CD4-positive, alpha-beta T cell (primary cell): ENCODE measurements at regions not wholly inside any gene's neighbourhood (a gene's known extent, or its start where the extent isn't known, plus 50 kb on each side); places are given as distances from the start of the nearest gene placed in this dataset.

Experiments used
- ATAC-seq: fragments of 200-7000 bp; cut with Tn5 transposase; one replicate; pipeline ENCODE4 v1.10.0; 2022; ENCODE audit warnings: mild to moderate bottlenecking; ENCODE audit not compliant: poor library complexity
- CTCF ChIA-PET: fragments of 350-600 bp; sonication (Branson Sonifier 250); formaldehyde crosslinking; loops from one replicate; lab custom pipeline; 2021; ENCODE audit warnings: antibody characterized with exemption, inconsistent platforms; lab: Charles Lee
- POLR2A ChIA-PET: fragments of 350-600 bp; sonication (Branson Sonifier 250); formaldehyde crosslinking; loops from one replicate; lab custom pipeline; 2021; ENCODE audit warnings: antibody characterized with exemption, inconsistent platforms; lab: Charles Lee
- DNase-seq, 14 experiments: peaks; one replicate each; pipeline ENCODE4 v3.0.0-alpha.2; 2013 to 2020; ENCODE audit warnings: mixed read lengths in 2 of 14
- H3K27ac ChIP-seq, 2 donors: one replicate each; pipeline versions ENCODE4 v1.5.1 to v1.7.0; 2013; ENCODE audit warnings: low read length in 2 of 2, low read depth in 1 of 2, mild to moderate bottlenecking in 1 of 2
- H3K27me3 ChIP-seq, 2 experiments: 1 replicate in 1 of 2; 2 replicates in 1 of 2; pipeline versions ENCODE4 v1.6.1 to v1.7.0; 2013; ENCODE audit warnings: low read length in 2 of 2, control low read depth in 1 of 2, mild to moderate bottlenecking in 1 of 2, moderate library complexity in 1 of 2; ENCODE audit not compliant: insufficient read depth in 2 of 2, control insufficient read depth in 1 of 2
- H3K36me3 ChIP-seq: one replicate; pipeline ENCODE4 v1.6.1; 2013; ENCODE audit warnings: low read length, control low read depth; ENCODE audit not compliant: insufficient read depth
- H3K4me1 ChIP-seq: one replicate; pipeline ENCODE4 v1.6.1; 2013; ENCODE audit warnings: low read length, control low read depth; ENCODE audit not compliant: insufficient read depth
- H3K4me3 ChIP-seq: one replicate; pipeline ENCODE4 v1.5.1; 2013; ENCODE audit warnings: mild to moderate bottlenecking, low read length, moderate library complexity
- H3K9me3 ChIP-seq, 2 experiments: 1 replicate in 1 of 2; 2 replicates in 1 of 2; pipeline versions ENCODE4 v1.6.1 to v1.7.0; 2013; ENCODE audit warnings: low read length in 2 of 2, mild to moderate bottlenecking in 2 of 2, control low read depth in 1 of 2, moderate library complexity in 1 of 2; ENCODE audit not compliant: control insufficient read depth in 1 of 2, insufficient read depth in 1 of 2
- H3K27ac Mint-ChIP-seq: one replicate; pipeline ENCODE4 v1.8.0; 2020; ENCODE audit warnings: mixed read lengths
- H3K27me3 Mint-ChIP-seq: one replicate; pipeline ENCODE4 v1.8.0; 2021; ENCODE audit warnings: mixed read lengths
- H3K36me3 Mint-ChIP-seq: one replicate; pipeline ENCODE4 v1.8.0; 2021; ENCODE audit warnings: low read depth, mixed read lengths
- H3K4me1 Mint-ChIP-seq: one replicate; pipeline ENCODE4 v1.8.0; 2021; ENCODE audit warnings: low read depth, mixed read lengths
- H3K4me3 Mint-ChIP-seq: one replicate; pipeline ENCODE4 v1.8.0; 2020; ENCODE audit warnings: mild to moderate bottlenecking, mixed read lengths
- H3K9me3 Mint-ChIP-seq: one replicate; pipeline ENCODE4 v1.8.0; 2020; ENCODE audit warnings: mixed read lengths
- CTCF ChIP-seq: fragments of 200-600 bp; IDR thresholded peaks from one replicate; pipeline ENCODE4 v1.8.0; 2022; ENCODE audit warnings: antibody characterized with exemption, mild to moderate bottlenecking
- intact Hi-C, 2 experiments: fragments of 100-400 bp; cut with DNase I in 1 of 2; cut with micrococcal nuclease in 1 of 2; formaldehyde crosslinking; loops; one replicate each; pipeline versions ENCODE4 v1.15.1 to v1.9.0; 2023 to 2025; cut with DNase I, micrococcal nuclease

- H3K4me3 ChIP-seq: no peak overlapping the region
- Mint-ChIP-seq H3K4me3 (no peak overlapping the region), H3K27me3 (no peaks in the 10 kb centered on the region), H3K36me3 (no peaks in the 10 kb centered on the region), H3K4me1 (no peaks in the 10 kb centered on the region), H3K27ac (no peak overlapping the region), H3K9me3 (peaks cover 6% of the 10 kb centered on the region)
- ChIA-PET POLR2A (no interaction called here), CTCF (no interaction called here)
- H3K4me1 ChIP-seq: no peaks in the 10 kb centered on the region
- no peak for DNase-seq
- no peak for ATAC-seq
- no peak for TF ChIP-seq CTCF
- H3K36me3 ChIP-seq: no peaks in the 10 kb centered on the region
- H3K9me3 ChIP-seq: peaks cover 0 to 7% of the 10 kb centered on the region in 2 experiments
- intact Hi-C loops: no loop called here
- no peak overlapping the region for H3K27ac ChIP-seq
- H3K27me3 ChIP-seq: no peaks in the 10 kb centered on the region
Measured at GRCh38 chr3:89042236-89042835, 65.1 kb upstream of the EPHA3 start.

DNA sequence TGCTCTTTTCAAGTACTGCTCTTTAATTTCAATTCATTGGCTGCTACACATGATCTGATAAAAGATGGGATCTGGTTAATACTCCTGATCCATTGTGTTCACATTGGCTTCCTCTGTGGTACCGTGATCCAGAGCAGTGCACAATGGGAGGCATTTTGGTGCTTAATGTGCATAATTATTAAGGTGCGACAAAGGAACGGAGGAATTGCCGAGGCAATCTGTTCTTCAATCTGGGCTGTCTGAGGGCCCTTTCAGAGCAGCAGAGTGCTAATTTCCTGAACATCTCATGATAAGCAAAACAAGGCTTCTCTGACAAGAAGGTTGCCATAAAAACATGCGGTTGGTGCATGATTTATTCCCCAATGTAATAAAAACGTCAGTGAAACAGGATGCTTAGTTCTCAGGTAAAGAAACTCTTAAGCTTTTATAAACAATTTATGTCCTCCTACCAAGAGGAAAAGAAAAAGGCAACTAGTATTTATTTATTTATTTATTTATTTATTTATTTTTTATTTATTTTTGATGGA is 64.0 kb upstream of the EPHA3 start:
- intact Hi-C loops: no loop called here
- DNase-seq: no peak
- POLR2A ChIA-PET: no interaction called here
- CTCF ChIA-PET: no interaction called here
- H3K36me3 ChIP-seq: no peaks in the 10 kb centered on the region
- no peaks in the 10 kb centered on the region for H3K27me3 Mint-ChIP-seq
- H3K27me3 ChIP-seq: no peaks in the 10 kb centered on the region
- no peaks in the 10 kb centered on the region for H3K4me1 Mint-ChIP-seq
- no peak for ATAC-seq
- H3K4me3 ChIP-seq: no peak overlapping the region
- H3K27ac ChIP-seq: no peak overlapping the region
- no peaks in the 10 kb centered on the region for H3K36me3 Mint-ChIP-seq
- no peak for TF ChIP-seq CTCF
- H3K9me3 Mint-ChIP-seq: peaks cover 3% of the 10 kb centered on the region
- H3K27ac Mint-ChIP-seq: no peak overlapping the region
- no peak overlapping the region for H3K4me3 Mint-ChIP-seq
- peaks cover 0 to 5% of the 10 kb centered on the region in 2 experiments for H3K9me3 ChIP-seq
- H3K4me1 ChIP-seq: no peaks in the 10 kb centered on the region

DNA sequence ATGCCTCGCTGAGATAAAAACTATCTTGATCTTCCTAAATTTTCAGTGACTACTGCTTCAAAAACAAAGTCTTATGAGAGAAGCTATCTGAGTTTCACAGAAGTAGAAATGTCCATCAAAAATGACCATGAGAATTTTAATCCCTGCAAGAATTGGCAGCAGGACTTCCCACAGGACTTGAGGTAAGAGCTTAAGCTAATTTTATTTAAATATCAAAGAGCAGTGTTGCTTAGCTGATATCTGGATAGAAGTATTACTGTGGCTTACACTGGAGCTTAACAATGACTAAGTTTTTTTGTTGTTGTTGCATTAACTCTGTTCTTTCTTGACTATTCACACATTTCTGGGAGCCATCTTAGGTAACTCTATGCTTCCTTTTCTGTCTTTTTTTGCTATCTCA is 60.8 kb upstream of the EPHA3 start:
- Histone ChIP-seq H3K9me3 (peaks cover 0 to 3% of the 10 kb centered on the region in 2 experiments), H3K36me3 (no peaks in the 10 kb centered on the region), H3K27ac (no peak overlapping the region), H3K27me3 (no peaks in the 10 kb centered on the region), H3K4me3 (no peak overlapping the region), H3K4me1 (no peaks in the 10 kb centered on the region)
- TF ChIP-seq CTCF: no peak
- H3K36me3 Mint-ChIP-seq: no peaks in the 10 kb centered on the region
- H3K27me3 Mint-ChIP-seq: no peaks in the 10 kb centered on the region
- intact Hi-C loops: no loop called here
- POLR2A ChIA-PET: no interaction called here
- CTCF ChIA-PET: no interaction called here
- H3K9me3 Mint-ChIP-seq: peaks cover 3% of the 10 kb centered on the region
- H3K27ac Mint-ChIP-seq: no peak overlapping the region
- no peak overlapping the region for H3K4me3 Mint-ChIP-seq
- ATAC-seq (no peak), DNase-seq (no peak)
- H3K4me1 Mint-ChIP-seq: no peaks in the 10 kb centered on the region
